GM18873 (cell line): ENCODE measurements at regions not wholly inside any gene's neighbourhood (a gene's known extent, or its start where the extent isn't known, plus 50 kb on each side); places are given as distances from the start of the nearest gene placed in this dataset.

Experiments
- ATAC-seq: cut with Tn5 transposase; IDR thresholded peaks from one replicate; pipeline ENCODE4 v1.9.1; 2021; ENCODE audit warnings: mild to moderate bottlenecking, moderate library complexity, moderate number of reproducible peaks; ENCODE audit not compliant: unreplicated experiment, low FRiP score

- no peak for ATAC-seq
Observed at GRCh38 chr18:29225351-29225750, 1048.4 kb upstream of the CDH2 start.

GRCh38 chr18:29218091-29218490 lies 1041.2 kb upstream of the CDH2 start:
- ATAC-seq: no peak

- ATAC-seq: no peak
Observed at GRCh38 chr18:29217124-29217915, 1040.4 kb upstream of the CDH2 start.

DNA sequence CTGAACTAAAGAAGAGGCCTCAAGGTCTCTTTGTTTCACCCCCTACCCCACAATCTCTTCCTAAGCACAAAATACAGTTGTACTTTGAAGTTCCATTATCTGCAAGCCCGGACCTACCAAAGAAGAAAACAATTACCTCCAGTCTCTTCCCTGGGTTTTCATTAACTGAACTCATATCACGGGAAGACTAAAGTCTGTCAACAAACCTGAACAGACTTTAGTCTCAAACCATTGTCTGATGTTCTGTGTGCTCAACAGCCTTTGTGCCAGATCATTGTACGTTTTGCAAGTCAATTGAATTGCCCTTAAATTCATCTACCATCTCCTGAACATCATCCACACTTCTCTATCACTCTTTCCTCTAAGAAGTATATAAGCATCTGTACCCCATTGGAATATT lies 1021.9 kb upstream of the CDH2 start:
- ATAC-seq: no peak

GRCh38 chr18:29196307-29196706 lies 1019.4 kb upstream of the CDH2 start:
- no peak for ATAC-seq

GRCh38 chr18:29191263-29191662 lies 1014.3 kb upstream of the CDH2 start:
- ATAC-seq: no peak

GRCh38 chr18:29188760-29189159 lies 1011.8 kb upstream of the CDH2 start:
- ATAC-seq: no peak

GRCh38 chr18:29185801-29186200 lies 1008.9 kb upstream of the CDH2 start:
- ATAC-seq: no peak

DNA sequence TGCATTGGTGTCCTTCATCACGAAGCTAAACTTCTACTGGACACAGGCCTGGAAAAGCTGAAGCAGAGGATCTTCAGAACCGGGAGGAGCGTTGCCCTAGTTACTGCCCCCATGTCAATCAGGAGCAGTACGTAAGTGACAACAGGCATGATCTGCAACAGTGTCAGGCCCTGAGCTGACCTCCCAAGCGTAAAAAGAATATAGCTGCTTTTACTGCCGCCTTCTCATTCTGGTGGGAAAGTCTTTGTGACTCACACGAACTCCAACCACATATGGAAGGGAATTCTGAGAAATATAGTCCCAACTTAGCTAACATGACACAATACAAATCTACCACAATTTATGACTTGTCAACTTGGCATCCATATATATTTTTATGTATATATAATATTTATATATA lies 1007.7 kb upstream of the CDH2 start:
- ATAC-seq: no peak

DNA sequence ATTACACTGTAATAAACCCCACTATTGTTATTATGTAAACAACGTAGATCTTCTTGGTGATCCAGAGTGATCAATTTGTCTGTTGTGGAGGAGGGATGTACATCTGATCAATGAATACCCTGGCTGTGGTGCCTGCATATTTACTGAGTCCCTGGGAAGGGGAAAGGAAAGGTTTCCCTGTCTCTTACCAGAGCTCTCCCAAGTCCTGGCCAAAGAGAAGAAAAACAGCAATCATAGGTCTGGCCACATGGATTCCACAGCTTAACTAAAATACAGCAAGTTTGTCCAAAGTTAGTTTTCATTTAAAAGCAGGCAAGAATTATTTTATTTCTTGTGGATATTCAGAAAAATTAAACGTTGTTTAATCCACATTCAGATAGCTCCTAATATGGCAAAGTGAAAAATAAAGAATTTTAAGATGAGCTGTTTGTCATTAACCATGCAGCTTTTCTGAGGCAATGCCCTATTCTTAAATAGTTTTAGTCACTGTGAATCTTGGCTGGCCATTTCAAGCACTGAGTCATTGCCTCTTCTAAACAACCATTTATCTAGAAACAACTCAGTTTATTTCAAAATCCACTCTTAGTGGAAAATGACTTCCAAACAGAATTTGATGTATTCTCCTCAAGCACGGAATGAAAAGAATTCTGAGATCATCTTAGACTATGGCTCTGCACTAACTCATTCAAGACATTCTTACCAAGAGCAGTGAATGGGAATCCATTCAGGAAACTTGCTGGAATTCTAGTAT lies 1004.4 kb upstream of the CDH2 start:
- no peak for ATAC-seq

DNA sequence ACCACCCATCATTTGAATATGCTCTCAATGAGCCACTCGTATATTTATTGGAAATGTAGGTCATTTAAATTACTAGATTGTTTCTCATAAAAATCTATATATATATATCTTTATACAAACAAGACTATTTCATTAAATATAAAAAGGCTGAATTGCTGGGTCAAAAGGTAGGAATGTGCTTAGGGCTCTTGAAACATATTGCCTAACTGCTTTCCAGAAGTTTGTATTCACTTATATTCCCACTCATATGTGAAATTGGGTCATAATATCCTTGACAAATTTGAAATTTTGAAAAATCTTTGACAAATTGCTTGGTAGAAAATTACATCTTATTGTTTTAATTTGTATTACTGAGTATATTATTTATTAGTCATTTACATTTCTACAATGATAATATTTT lies 999.8 kb upstream of the CDH2 start:
- no peak for ATAC-seq

DNA sequence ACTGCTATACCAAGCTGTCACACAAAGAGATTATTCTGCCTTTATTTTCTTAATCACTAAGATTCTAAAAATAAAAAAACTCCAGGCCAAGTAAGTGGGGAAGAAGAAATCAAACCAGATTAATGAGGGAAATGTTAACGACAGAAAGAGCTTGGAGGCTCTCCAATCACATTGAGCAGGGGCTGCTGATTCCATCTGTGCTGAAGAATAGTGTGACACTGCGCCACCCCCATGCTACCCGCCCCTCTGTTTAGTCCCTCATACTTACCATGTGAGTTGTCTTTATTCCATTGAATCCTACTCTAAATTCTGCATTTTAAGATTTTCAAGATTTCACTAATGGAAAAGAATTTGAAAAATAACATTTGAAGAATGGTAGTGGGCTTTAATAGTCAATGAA lies 998.0 kb upstream of the CDH2 start:
- ATAC-seq: no peak

- ATAC-seq: no peak
Observed at GRCh38 chr18:29172756-29173067, 995.8 kb upstream of the CDH2 start.

DNA sequence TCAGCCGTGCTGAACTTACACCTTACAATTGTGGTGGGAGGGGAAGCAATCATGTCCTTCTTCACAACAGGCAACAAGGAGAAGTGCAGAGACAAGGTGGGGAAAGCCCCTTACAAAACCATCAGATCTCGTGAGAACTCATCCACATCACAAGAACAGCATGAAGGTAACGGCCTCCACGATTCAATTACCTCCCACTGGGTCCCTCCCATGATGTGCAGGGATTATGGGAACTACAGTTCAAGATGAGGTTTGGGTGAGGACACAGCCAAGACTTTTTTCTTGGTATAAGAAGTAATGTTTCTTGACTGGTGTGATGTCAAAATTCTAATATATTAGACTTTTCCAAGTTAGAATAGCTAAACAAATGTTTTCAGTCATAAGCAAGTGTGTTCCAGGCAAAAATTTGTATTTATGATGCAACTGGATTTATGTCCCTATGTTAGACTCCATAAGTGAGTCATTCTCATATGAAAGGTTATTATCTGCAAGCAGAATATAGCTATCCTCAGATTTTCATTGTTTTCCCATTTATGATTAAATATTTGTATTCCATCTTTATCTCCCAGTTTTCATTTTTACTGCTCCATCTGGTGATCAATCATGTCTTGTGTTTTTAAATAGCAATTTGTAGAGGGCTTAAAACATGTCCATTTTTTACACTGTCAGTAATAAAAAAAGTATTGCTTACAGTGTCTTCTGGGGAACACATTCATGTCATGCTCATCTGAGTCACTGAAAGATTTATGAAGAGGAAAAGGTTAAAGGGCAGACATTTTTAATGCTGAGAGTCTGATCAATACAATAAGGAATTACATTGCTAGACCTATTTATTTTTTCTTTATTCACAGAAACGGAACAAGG lies 995.2 kb upstream of the CDH2 start:
- no peak for ATAC-seq

DNA sequence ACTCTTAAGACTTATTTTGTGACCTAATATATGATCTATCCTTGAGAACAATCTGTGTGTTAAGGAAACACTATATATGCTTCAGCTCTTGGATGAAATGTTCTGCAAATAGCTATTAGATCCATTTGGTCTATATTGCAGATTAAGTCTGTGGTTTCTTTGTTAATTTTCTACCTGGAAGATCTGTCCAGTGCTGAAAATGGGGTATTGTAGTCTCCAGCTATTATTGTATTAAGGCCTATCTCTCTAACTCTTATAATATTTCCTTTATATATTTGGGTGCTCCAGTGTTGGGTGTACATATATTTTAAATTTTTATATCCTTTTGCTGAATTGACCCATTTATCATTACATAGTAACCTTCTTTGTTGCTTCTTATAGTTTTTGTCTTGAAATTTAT lies 992.7 kb upstream of the CDH2 start:
- ATAC-seq: no peak

GRCh38 chr18:29164993-29165599 lies 988.2 kb upstream of the CDH2 start:
- no peak for ATAC-seq

GRCh38 chr18:29164020-29164706 lies 987.2 kb upstream of the CDH2 start:
- ATAC-seq: no peak

DNA sequence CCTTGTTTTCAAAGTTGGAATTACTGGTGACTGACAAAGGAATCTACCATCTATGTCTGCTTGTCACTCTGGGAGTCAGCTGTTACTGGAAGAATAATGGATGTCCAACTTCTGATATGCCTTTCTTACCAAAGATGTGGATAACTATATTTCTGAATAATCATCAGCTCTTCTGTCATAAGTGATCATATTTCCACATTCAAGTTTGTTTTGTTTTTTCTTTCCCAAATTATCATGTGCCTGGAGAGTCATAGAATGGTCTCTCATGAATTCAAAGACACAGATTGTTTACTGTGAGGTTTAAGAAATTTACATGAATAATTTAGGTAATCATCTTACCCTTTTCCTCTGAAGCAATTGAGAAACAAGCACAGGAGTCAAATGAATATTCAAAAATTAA lies 986.7 kb upstream of the CDH2 start:
- no peak for ATAC-seq

- no peak for ATAC-seq
Observed at GRCh38 chr18:29161429-29161828, 984.5 kb upstream of the CDH2 start.

DNA sequence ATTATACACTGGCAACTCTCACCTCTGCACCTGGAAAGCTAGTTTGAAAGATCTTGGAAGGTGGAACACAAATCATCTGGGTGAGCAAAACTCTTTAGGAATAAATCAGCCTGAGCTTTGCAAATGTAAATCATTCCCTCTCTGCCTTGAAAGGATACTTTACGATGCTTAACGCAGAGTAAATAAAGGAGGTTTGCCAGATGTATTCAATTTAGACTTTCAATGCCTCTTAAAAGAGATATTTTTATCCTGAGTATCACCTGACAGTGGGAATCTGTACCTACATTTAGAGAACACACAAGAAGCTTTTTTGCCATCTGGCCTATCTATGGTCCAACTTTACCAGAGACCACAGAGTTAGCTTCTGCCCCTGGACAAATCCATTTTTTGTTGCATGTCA lies 983.2 kb upstream of the CDH2 start:
- no peak for ATAC-seq
